A172 (cell line): ENCODE measurements at regions not wholly inside any gene's neighbourhood (a gene's known extent, or its start where the extent isn't known, plus 50 kb on each side); places are given as distances from the start of the nearest gene placed in this dataset.

Experiments used
- DNase-seq: peaks from one replicate; pipeline ENCODE4 v3.0.0-alpha.2; 2015; ENCODE audit warnings: low spot score

GRCh38 chr7:46446151-46446550 lies 525.1 kb upstream of the IGFBP3 start:
- DNase-seq: no peak

GRCh38 chr7:46444256-46444655 lies 523.2 kb upstream of the IGFBP3 start:
- peak; percentile 61 for DNase-seq

- no peak for DNase-seq
These were observed 519.1 kb upstream of the IGFBP3 start for GRCh38 chr7:46440186-46440585.

- peak; percentile 70 for DNase-seq
These were observed 511.6 kb upstream of the IGFBP3 start for GRCh38 chr7:46432708-46433107.

- DNase-seq: no peak
These were observed 507.2 kb upstream of the IGFBP3 start for GRCh38 chr7:46428295-46428694.

- DNase-seq: no peak
These were observed 503.9 kb upstream of the IGFBP3 start for GRCh38 chr7:46424934-46425333.

GRCh38 chr7:46421441-46422230 lies 500.6 kb upstream of the IGFBP3 start:
- no peak for DNase-seq

- no peak for DNase-seq
These were observed 493.9 kb upstream of the IGFBP3 start for GRCh38 chr7:46414946-46415345.

- no peak for DNase-seq
These were observed 490.2 kb upstream of the IGFBP3 start for GRCh38 chr7:46411236-46411635.

- no peak for DNase-seq
These were observed 486.1 kb upstream of the IGFBP3 start for GRCh38 chr7:46407125-46407524.

GRCh38 chr7:46397591-46397990 lies 476.5 kb upstream of the IGFBP3 start:
- DNase-seq: no peak

- no peak for DNase-seq
These were observed 475.4 kb upstream of the IGFBP3 start for GRCh38 chr7:46396481-46396880.

GRCh38 chr7:46393142-46393541 lies 472.1 kb upstream of the IGFBP3 start:
- no peak for DNase-seq

- peak; percentile 47 for DNase-seq
These were observed 470.4 kb upstream of the IGFBP3 start for GRCh38 chr7:46391231-46392201.

- no peak for DNase-seq
These were observed 469.0 kb upstream of the IGFBP3 start for GRCh38 chr7:46390042-46390441.

GRCh38 chr7:46389146-46389545 lies 468.1 kb upstream of the IGFBP3 start:
- DNase-seq: no peak

- no peak for DNase-seq
These were observed 466.6 kb upstream of the IGFBP3 start for GRCh38 chr7:46387646-46388045.

- peak; percentile 29 for DNase-seq
These were observed 465.6 kb upstream of the IGFBP3 start for GRCh38 chr7:46386428-46387399.

- DNase-seq: peak; percentile 81
These were observed 464.7 kb upstream of the IGFBP3 start for GRCh38 chr7:46385662-46386309.

- peak; percentile 65 for DNase-seq
These were observed 462.5 kb upstream of the IGFBP3 start for GRCh38 chr7:46383605-46384004.
